ENCODE measurements at regions not wholly inside any gene's neighbourhood (a gene's known extent, or its start where the extent isn't known, plus 50 kb on each side); places are given as distances from the start of the nearest gene placed in this dataset.
A peak's percentile ranks its signal among the peaks of the same experiment; 100 is the strongest.
"Not testable (repeated sequence)": the region's sequence is repeated elsewhere in the genome, so short reads cannot be mapped to it uniquely, and the experiment has no call there.

DNA sequence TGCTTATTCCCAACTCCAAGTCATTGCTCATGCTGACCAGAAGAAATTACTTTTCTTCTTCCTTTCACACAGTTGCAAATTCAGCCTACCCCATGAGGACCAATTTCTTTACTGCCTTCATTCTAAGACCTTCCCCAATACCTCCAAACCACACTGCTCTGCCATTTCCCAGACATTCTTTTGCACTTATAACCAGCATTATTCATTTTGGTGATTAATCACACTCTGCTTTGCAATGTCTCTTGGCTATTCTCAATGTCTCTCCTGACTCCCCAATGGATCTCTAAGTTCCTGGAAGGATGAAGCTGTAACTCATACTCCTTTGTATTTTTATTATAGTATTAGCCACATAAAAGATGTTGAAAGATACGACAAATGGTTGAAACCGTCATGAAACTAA, 105.7 kb upstream of the RANBP3L start:
- Histone ChIP-seq H3K36me3 (ENCODE audit: low read depth) (no peaks in the 10 kb centered on the region), H3K9me2 (ENCODE audit: insufficient read depth) (no peaks in the 10 kb centered on the region), H3K79me2 (ENCODE audit: insufficient read depth) (no peaks in the 10 kb centered on the region), H2AFZ (no peak overlapping the region), H3K4me3 (no peak overlapping the region), H3K9ac (no peak overlapping the region), H3K9me3 (ENCODE audit: low read depth) (no peaks in the 10 kb centered on the region), H3F3A (ENCODE audit: insufficient read depth) (peaks cover 35% of the 10 kb centered on the region), H3K27ac (no peak overlapping the region), H3K4me1 (ENCODE audit: insufficient read depth) (peaks cover 44% of the 10 kb centered on the region), H4K20me1 (ENCODE audit: insufficient read depth) (no peaks in the 10 kb centered on the region), H3K27me3 (replicated peaks; ENCODE audit: insufficient read depth) (no peaks in the 10 kb centered on the region), H3K4me2 (ENCODE audit: unreplicated experiment) (peak overlapping the region; percentile 27)
- no peak for TF ChIP-seq EZH2phosphoT487 (IDR thresholded peaks at IDR 0.05; ENCODE audit: insufficient read depth, low read depth)
- in situ Hi-C loops (cut with MboI): loop anchor here (5.0 kb wide), 1 partner anchor 285 kb away; no protein-coding TSS in a partner anchor
- DNase-seq: peak; percentile 63
- 2 to 4% methylated on average over 2 of the region's 2 CpGs for WGBS, 2 experiments (ENCODE audit: low coverage in 1 of 2, low lambda C conversion rate in 2 of 2, missing lambda C conversion rate in 2 of 2)

DNA sequence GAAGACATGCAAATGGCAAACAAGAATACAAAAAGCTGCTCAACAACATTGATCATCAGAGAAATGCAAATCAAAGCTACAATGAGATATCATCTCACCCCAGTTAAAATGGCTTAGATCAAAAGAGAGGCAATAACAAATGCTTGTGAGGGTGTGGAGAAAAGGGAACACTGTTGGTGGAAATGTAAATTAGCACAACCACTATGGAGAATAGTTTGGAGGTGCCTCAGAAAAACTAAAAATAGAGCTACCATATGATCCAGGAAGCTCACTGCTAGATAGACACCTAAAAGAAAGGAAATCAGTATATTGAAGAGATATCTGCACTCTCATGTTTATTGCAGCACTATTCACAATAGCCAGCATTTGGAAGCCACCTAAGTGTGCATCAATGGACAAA, 108.0 kb upstream of the RANBP3L start:
- in situ Hi-C loops (cut with MboI): loop anchor here (5.0 kb wide), 1 partner anchor 283 kb away; no protein-coding TSS in a partner anchor
- not testable (repeated sequence) for H3K4me3 ChIP-seq

DNA sequence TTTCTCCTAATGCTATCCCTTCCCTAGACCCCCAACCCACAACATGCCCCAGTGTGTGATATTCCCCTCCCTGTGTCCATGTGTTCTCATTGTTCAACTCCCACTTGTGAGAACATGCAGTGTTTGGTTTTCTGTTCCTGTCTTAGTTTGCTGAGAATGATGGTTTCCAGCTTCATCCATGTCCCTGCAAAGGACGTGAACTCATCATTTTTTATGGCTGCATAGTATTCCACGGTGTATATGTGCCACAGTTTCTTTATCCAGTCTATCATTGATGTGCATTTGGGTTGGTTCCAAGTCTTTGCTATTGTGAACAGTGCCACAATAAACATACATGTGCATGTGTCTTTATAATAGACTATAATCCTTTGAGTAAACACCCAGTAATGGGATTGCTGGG, 109.0 kb upstream of the RANBP3L start:
- H3K79me2 ChIP-seq (ENCODE audit: insufficient read depth); H2AFZ ChIP-seq; H3K36me3 ChIP-seq (ENCODE audit: low read depth); H3F3A ChIP-seq (ENCODE audit: insufficient read depth); H3K9me3 ChIP-seq (ENCODE audit: low read depth); H4K20me1 ChIP-seq (ENCODE audit: insufficient read depth); H3K9me2 ChIP-seq (ENCODE audit: insufficient read depth); H3K27me3 ChIP-seq (replicated peaks; ENCODE audit: insufficient read depth); H3K27ac ChIP-seq; DNase-seq; H3K4me3 ChIP-seq; H3K9ac ChIP-seq; in situ Hi-C loops (cut with MboI); H3K4me2 ChIP-seq (ENCODE audit: unreplicated experiment): not testable (repeated sequence)
- peaks cover 15% of the 10 kb centered on the region for H3K4me1 ChIP-seq (ENCODE audit: insufficient read depth)
- WGBS, 2 experiments (ENCODE audit: low coverage in 1 of 2, low lambda C conversion rate in 2 of 2, missing lambda C conversion rate in 2 of 2): 92 to 95% methylated on average over 2 of the region's 2 CpGs

More for the DNA sequence above, 108.0 kb upstream of the RANBP3L start:
- H3K9ac ChIP-seq; H3K36me3 ChIP-seq (ENCODE audit: low read depth); H3K27me3 ChIP-seq (replicated peaks; ENCODE audit: insufficient read depth); H3K27ac ChIP-seq; H3K4me2 ChIP-seq (ENCODE audit: unreplicated experiment); DNase-seq; H3K9me2 ChIP-seq (ENCODE audit: insufficient read depth); H4K20me1 ChIP-seq (ENCODE audit: insufficient read depth); H3K79me2 ChIP-seq (ENCODE audit: insufficient read depth); H3K9me3 ChIP-seq (ENCODE audit: low read depth); H2AFZ ChIP-seq: not testable (repeated sequence)
- peaks cover 22% of the 10 kb centered on the region for H3K4me1 ChIP-seq (ENCODE audit: insufficient read depth)
- H3F3A ChIP-seq (ENCODE audit: insufficient read depth): peaks cover 14% of the 10 kb centered on the region

- no peak for TF ChIP-seq EZH2phosphoT487 (IDR thresholded peaks at IDR 0.05; ENCODE audit: insufficient read depth, low read depth)
- no peak for TF ChIP-seq EZH2 (IDR thresholded peaks at IDR 0.05; ENCODE audit: insufficient read depth, poor library complexity, severe bottlenecking)
- Histone ChIP-seq H3K9me2 (ENCODE audit: insufficient read depth) (no peaks in the 10 kb centered on the region), H3K27ac (no peak overlapping the region), H3F3A (ENCODE audit: insufficient read depth) (no peaks in the 10 kb centered on the region), H2AFZ (no peak overlapping the region), H3K36me3 (ENCODE audit: low read depth) (no peaks in the 10 kb centered on the region), H3K27me3 (replicated peaks; ENCODE audit: insufficient read depth) (no peaks in the 10 kb centered on the region), H4K20me1 (ENCODE audit: insufficient read depth) (no peaks in the 10 kb centered on the region), H3K79me2 (ENCODE audit: insufficient read depth) (no peaks in the 10 kb centered on the region), H3K9me3 (ENCODE audit: low read depth) (no peaks in the 10 kb centered on the region), H3K4me3 (no peak overlapping the region), H3K9ac (no peak overlapping the region), H3K4me1 (ENCODE audit: insufficient read depth) (peaks cover 7% of the 10 kb centered on the region; the same call in 1 of the 2 replicates), H3K4me2 (ENCODE audit: unreplicated experiment) (no peak overlapping the region)
- 16% methylated on average over 3 of the region's 3 CpGs for WGBS, 2 experiments (ENCODE audit: low coverage in 1 of 2, low lambda C conversion rate in 2 of 2, missing lambda C conversion rate in 2 of 2)
- DNase-seq: peak; percentile 82
- in situ Hi-C loops (cut with MboI): no loop called here
Measured at GRCh38 chr5:36414869-36415282, 113.2 kb upstream of the RANBP3L start.

DNA sequence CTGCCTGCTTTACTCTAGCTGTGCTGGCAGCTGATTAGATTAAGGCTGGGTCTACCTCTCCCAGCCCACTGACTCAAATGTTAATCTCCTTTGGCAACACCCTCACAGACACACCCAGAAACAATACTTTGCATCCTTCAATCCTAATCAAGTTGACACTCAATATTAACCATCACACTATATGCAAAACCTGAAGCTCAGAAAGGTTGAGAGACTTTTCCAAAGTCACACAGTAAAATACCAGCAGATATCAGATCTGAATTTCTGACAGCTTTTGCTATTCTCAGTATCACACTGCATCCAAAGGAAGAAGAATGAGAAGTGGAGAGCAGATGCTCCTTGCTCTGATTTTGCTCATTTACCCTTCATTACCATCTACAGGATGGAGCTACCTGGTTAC, 114.9 kb upstream of the RANBP3L start:
- DNase-seq: no peak
- H3K27me3 ChIP-seq (replicated peaks; ENCODE audit: insufficient read depth): no peaks in the 10 kb centered on the region
- H2AFZ ChIP-seq: no peak overlapping the region
- no peaks in the 10 kb centered on the region for H3K9me3 ChIP-seq (ENCODE audit: low read depth)
- no peaks in the 10 kb centered on the region for H4K20me1 ChIP-seq (ENCODE audit: insufficient read depth)
- no peak overlapping the region for H3K9ac ChIP-seq
- no peaks in the 10 kb centered on the region for H3K9me2 ChIP-seq (ENCODE audit: insufficient read depth)
- no peak overlapping the region for H3K4me3 ChIP-seq
- H3K27ac ChIP-seq: no peak overlapping the region
- in situ Hi-C loops (cut with MboI): no loop called here
- no peaks in the 10 kb centered on the region for H3F3A ChIP-seq (ENCODE audit: insufficient read depth)
- TF ChIP-seq EZH2phosphoT487 (IDR thresholded peaks at IDR 0.05; ENCODE audit: insufficient read depth, low read depth): no peak
- no peak for TF ChIP-seq EZH2 (IDR thresholded peaks at IDR 0.05; ENCODE audit: insufficient read depth, poor library complexity, severe bottlenecking)
- H3K36me3 ChIP-seq (ENCODE audit: low read depth): no peaks in the 10 kb centered on the region
- H3K79me2 ChIP-seq (ENCODE audit: insufficient read depth): no peaks in the 10 kb centered on the region
- H3K4me2 ChIP-seq (ENCODE audit: unreplicated experiment): no peak overlapping the region
- H3K4me1 ChIP-seq (ENCODE audit: insufficient read depth): peaks cover 7% of the 10 kb centered on the region; the same call in 1 of the 2 replicates
